ENCODE measurements at regions not wholly inside any gene's neighbourhood (a gene's known extent, or its start where the extent isn't known, plus 50 kb on each side); places are given as distances from the start of the nearest gene placed in this dataset.

DNA sequence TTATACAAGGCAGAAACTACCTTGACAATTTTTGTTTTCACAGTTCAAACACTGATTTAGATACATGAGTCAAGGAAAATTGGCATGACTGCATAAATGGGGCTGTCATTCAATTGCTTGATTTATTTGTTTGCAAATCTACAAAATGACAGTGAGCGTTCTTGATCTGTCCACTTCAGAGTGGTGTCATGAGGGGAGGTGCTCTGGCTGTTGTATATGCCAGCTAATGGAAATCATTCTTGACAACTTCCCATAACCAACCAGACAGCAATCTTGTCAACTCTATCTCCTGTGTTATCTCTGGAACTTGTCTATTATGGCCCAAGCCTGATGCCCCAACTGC, 120.6 kb upstream of the UGP2 start:
- TF ChIP-seq, protein P1, sequence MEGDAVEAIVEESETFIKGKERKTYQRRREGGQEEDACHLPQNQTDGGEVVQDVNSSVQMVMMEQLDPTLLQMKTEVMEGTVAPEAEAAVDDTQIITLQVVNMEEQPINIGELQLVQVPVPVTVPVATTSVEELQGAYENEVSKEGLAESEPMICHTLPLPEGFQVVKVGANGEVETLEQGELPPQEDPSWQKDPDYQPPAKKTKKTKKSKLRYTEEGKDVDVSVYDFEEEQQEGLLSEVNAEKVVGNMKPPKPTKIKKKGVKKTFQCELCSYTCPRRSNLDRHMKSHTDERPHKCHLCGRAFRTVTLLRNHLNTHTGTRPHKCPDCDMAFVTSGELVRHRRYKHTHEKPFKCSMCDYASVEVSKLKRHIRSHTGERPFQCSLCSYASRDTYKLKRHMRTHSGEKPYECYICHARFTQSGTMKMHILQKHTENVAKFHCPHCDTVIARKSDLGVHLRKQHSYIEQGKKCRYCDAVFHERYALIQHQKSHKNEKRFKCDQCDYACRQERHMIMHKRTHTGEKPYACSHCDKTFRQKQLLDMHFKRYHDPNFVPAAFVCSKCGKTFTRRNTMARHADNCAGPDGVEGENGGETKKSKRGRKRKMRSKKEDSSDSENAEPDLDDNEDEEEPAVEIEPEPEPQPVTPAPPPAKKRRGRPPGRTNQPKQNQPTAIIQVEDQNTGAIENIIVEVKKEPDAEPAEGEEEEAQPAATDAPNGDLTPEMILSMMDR (IDR thresholded peaks at IDR 0.05; ENCODE audit: borderline replicate concordance, extremely low read depth, low read length, poor library complexity, severe bottlenecking), result no peak
- TF ChIP-seq EZH2 (IDR thresholded peaks at IDR 0.05; ENCODE audit: borderline replicate concordance, low read depth, low read length, severe bottlenecking), result no peak
